Activated T-cell treated with anti-CD3 and anti-CD28 coated beads, Interleukin-2, amount 50 U/mL, for 72 hours (primary cell): ENCODE measurements at regions not wholly inside any gene's neighbourhood (a gene's known extent, or its start where the extent isn't known, plus 50 kb on each side); places are given as distances from the start of the nearest gene placed in this dataset.
"Not testable (repeated sequence)": the region's sequence is repeated elsewhere in the genome, so short reads cannot be mapped to it uniquely, and the experiment has no call there.

Experiments
- ATAC-seq, 2 donors: fragments of 150-1000 bp; cut with Tn5 transposase; replicated peaks in 1 of 2; 2 replicates each; pipeline ENCODE4 v1.10.0; 2021; ENCODE audit warnings: moderate library complexity in 2 of 2, mild to moderate bottlenecking in 1 of 2
- DNase-seq, 2 donors: peaks; one replicate each; pipeline ENCODE4 v3.0.0; 2021 to 2022; ENCODE audit warnings: mixed read lengths in 1 of 2
- H3K27ac Mint-ChIP-seq: one replicate; pipeline ENCODE4 v1.8.0; 2022; ENCODE audit warnings: mild to moderate bottlenecking, moderate library complexity, mixed read lengths
- H3K27me3 Mint-ChIP-seq: one replicate; pipeline ENCODE4 v1.8.0; 2022; ENCODE audit warnings: low read depth, mixed read lengths
- H3K36me3 Mint-ChIP-seq, 2 donors: one replicate each; pipeline ENCODE4 v1.8.0; 2022; ENCODE audit warnings: mixed read lengths in 2 of 2, mild to moderate bottlenecking in 1 of 2; ENCODE audit not compliant: insufficient read depth in 2 of 2
- H3K4me1 Mint-ChIP-seq: one replicate; pipeline ENCODE4 v1.8.0; 2022; ENCODE audit warnings: low read depth, mixed read lengths
- H3K4me3 Mint-ChIP-seq, 2 donors: one replicate each; pipeline ENCODE4 v1.8.0; 2022; ENCODE audit warnings: mild to moderate bottlenecking in 2 of 2, mixed read lengths in 2 of 2, moderate library complexity in 2 of 2
- H3K9me3 Mint-ChIP-seq, 2 donors: one replicate each; pipeline ENCODE4 v1.8.0; 2022; ENCODE audit warnings: mixed read lengths in 2 of 2

GRCh38 chr6:164792666-164793065 lies 516.7 kb downstream of the C6orf118 start:
- DNase-seq (no peak), ATAC-seq (no peak)
- H3K4me1 Mint-ChIP-seq: no peaks in the 10 kb centered on the region
- no peak overlapping the region for H3K4me3 Mint-ChIP-seq
- H3K27ac Mint-ChIP-seq: no peak overlapping the region
- peaks cover 0 to 2% of the 10 kb centered on the region in 2 donors for H3K36me3 Mint-ChIP-seq
- H3K9me3 Mint-ChIP-seq: peaks cover 10 to 13% of the 10 kb centered on the region in 2 donors
- H3K27me3 Mint-ChIP-seq: no peaks in the 10 kb centered on the region

- Mint-ChIP-seq H3K9me3 (peaks cover 10 to 13% of the 10 kb centered on the region in 2 donors), H3K27ac (no peak overlapping the region), H3K4me1 (no peaks in the 10 kb centered on the region)
These were observed 517.9 kb downstream of the C6orf118 start for GRCh38 chr6:164791498-164791897.

GRCh38 chr6:164763788-164764187 lies 545.6 kb downstream of the C6orf118 start:
- H3K36me3 Mint-ChIP-seq: peaks cover 0 to 4% of the 10 kb centered on the region in 2 donors
- no peak for DNase-seq
- peaks cover 3 to 12% of the 10 kb centered on the region in 2 donors for H3K9me3 Mint-ChIP-seq
- H3K27me3 Mint-ChIP-seq: no peaks in the 10 kb centered on the region
- no peaks in the 10 kb centered on the region for H3K4me1 Mint-ChIP-seq
- H3K27ac Mint-ChIP-seq: no peak overlapping the region
- no peak overlapping the region for H3K4me3 Mint-ChIP-seq
- no peak for ATAC-seq

More at GRCh38 chr6:164791498-164791897, 517.9 kb downstream of the C6orf118 start:
- H3K4me3 Mint-ChIP-seq: no peak overlapping the region
- DNase-seq: no peak
- H3K27me3 Mint-ChIP-seq: no peaks in the 10 kb centered on the region
- peaks cover 0 to 2% of the 10 kb centered on the region in 2 donors for H3K36me3 Mint-ChIP-seq
- no peak for ATAC-seq

- Mint-ChIP-seq H3K9me3 (peaks cover 0 to 8% of the 10 kb centered on the region in 2 donors), H3K27ac (no peak overlapping the region), H3K27me3 (no peaks in the 10 kb centered on the region), H3K36me3 (peaks cover 0 to 2% of the 10 kb centered on the region in 2 donors), H3K4me1 (no peaks in the 10 kb centered on the region), H3K4me3 (no peak overlapping the region)
- no peak for ATAC-seq
- DNase-seq: no peak
These were observed 552.0 kb downstream of the C6orf118 start for GRCh38 chr6:164757451-164757850.

- Mint-ChIP-seq H3K36me3 (no peaks in the 10 kb centered on the region), H3K9me3 (peaks cover 0 to 4% of the 10 kb centered on the region in 2 donors), H3K4me1 (no peaks in the 10 kb centered on the region), H3K27ac (no peak overlapping the region), H3K4me3 (no peak overlapping the region), H3K27me3 (no peaks in the 10 kb centered on the region)
- DNase-seq (no peak), ATAC-seq (no peak)
These were observed 552.7 kb downstream of the C6orf118 start for GRCh38 chr6:164756723-164757122.

- H3K4me3 Mint-ChIP-seq: no peak overlapping the region
- H3K27ac Mint-ChIP-seq: no peak overlapping the region
- DNase-seq (no peak), ATAC-seq (no peak)
- H3K4me1 Mint-ChIP-seq: no peaks in the 10 kb centered on the region
- no peaks in the 10 kb centered on the region for H3K36me3 Mint-ChIP-seq
- peaks cover 0 to 4% of the 10 kb centered on the region in 2 donors for H3K9me3 Mint-ChIP-seq
- H3K27me3 Mint-ChIP-seq: no peaks in the 10 kb centered on the region
These were observed 553.3 kb downstream of the C6orf118 start for GRCh38 chr6:164756142-164756541.

- Mint-ChIP-seq H3K9me3 (peaks cover 0 to 2% of the 10 kb centered on the region in 2 donors), H3K4me3 (no peak overlapping the region), H3K36me3 (no peaks in the 10 kb centered on the region), H3K27ac (no peak overlapping the region), H3K4me1 (no peaks in the 10 kb centered on the region), H3K27me3 (no peaks in the 10 kb centered on the region)
- no peak for ATAC-seq
- DNase-seq: no peak
These were observed 555.9 kb downstream of the C6orf118 start for GRCh38 chr6:164753517-164753916.

- no peaks in the 10 kb centered on the region for H3K36me3 Mint-ChIP-seq
- H3K4me1 Mint-ChIP-seq: no peaks in the 10 kb centered on the region
These were observed 558.0 kb downstream of the C6orf118 start for GRCh38 chr6:164751395-164751794.

GRCh38 chr6:164750128-164750527 lies 559.3 kb downstream of the C6orf118 start:
- no peak for DNase-seq
- Mint-ChIP-seq H3K4me3 (no peak overlapping the region), H3K36me3 (peaks cover 0 to 3% of the 10 kb centered on the region in 2 donors), H3K9me3 (peaks cover under 1 to 3% of the 10 kb centered on the region in 2 donors), H3K27ac (no peak overlapping the region), H3K4me1 (no peaks in the 10 kb centered on the region), H3K27me3 (no peaks in the 10 kb centered on the region)
- no peak for ATAC-seq

More at GRCh38 chr6:164751395-164751794, 558.0 kb downstream of the C6orf118 start:
- DNase-seq (no peak), ATAC-seq (no peak)
- H3K27ac Mint-ChIP-seq: no peak overlapping the region
- no peaks in the 10 kb centered on the region for H3K27me3 Mint-ChIP-seq
- H3K9me3 Mint-ChIP-seq: peaks cover 0 to under 1% of the 10 kb centered on the region in 2 donors
- no peak overlapping the region for H3K4me3 Mint-ChIP-seq

GRCh38 chr6:164749221-164750064 lies 560.0 kb downstream of the C6orf118 start:
- Mint-ChIP-seq H3K4me1 (no peaks in the 10 kb centered on the region), H3K36me3 (peaks cover 0 to 3% of the 10 kb centered on the region in 2 donors), H3K27me3 (no peaks in the 10 kb centered on the region), H3K9me3 (peaks cover 1 to 3% of the 10 kb centered on the region in 2 donors), H3K4me3 (no peak overlapping the region), H3K27ac (no peak overlapping the region)
- ATAC-seq (no peak), DNase-seq (no peak)

GRCh38 chr6:164744301-164744700 lies 565.1 kb downstream of the C6orf118 start:
- H3K9me3 Mint-ChIP-seq: peaks cover 1 to 9% of the 10 kb centered on the region in 2 donors
- no peak overlapping the region for H3K27ac Mint-ChIP-seq
- no peaks in the 10 kb centered on the region for H3K27me3 Mint-ChIP-seq

GRCh38 chr6:164741938-164742451 lies 567.4 kb downstream of the C6orf118 start:
- H3K27me3 Mint-ChIP-seq: no peaks in the 10 kb centered on the region

More at GRCh38 chr6:164744301-164744700, 565.1 kb downstream of the C6orf118 start:
- H3K4me3 Mint-ChIP-seq: no peak overlapping the region
- H3K4me1 Mint-ChIP-seq: no peaks in the 10 kb centered on the region
- ATAC-seq (no peak), DNase-seq (no peak)
- H3K36me3 Mint-ChIP-seq: peaks cover 2 to 3% of the 10 kb centered on the region in 2 donors

GRCh38 chr6:164736090-164736489 lies 573.3 kb downstream of the C6orf118 start:
- not testable (repeated sequence) for H3K4me1 Mint-ChIP-seq, DNase-seq, H3K9me3 Mint-ChIP-seq, ATAC-seq, H3K27me3 Mint-ChIP-seq, H3K36me3 Mint-ChIP-seq, H3K27ac Mint-ChIP-seq, H3K4me3 Mint-ChIP-seq

More at GRCh38 chr6:164741938-164742451, 567.4 kb downstream of the C6orf118 start:
- Mint-ChIP-seq H3K9me3 (peaks cover 6 to 10% of the 10 kb centered on the region in 2 donors), H3K27ac (no peak overlapping the region), H3K4me1 (no peaks in the 10 kb centered on the region), H3K36me3 (peaks cover 2 to 3% of the 10 kb centered on the region in 2 donors), H3K4me3 (no peak overlapping the region)
- no peak for ATAC-seq
- DNase-seq: no peak
